GM10266 (cell line): ENCODE measurements at regions not wholly inside any gene's neighbourhood (a gene's known extent, or its start where the extent isn't known, plus 50 kb on each side); places are given as distances from the start of the nearest gene placed in this dataset.

Experiments
- DNase-seq: peaks from one replicate; pipeline ENCODE4 v3.0.0; 2012; ENCODE audit errors: extremely low spot score
- TF ChIP-seq, protein P1 (sequence below): IDR thresholded peaks from 2 replicates; pipeline ENCODE4 v1.5.1; 2012; ENCODE audit warnings: mild to moderate bottlenecking, low read depth; ENCODE audit not compliant: control insufficient read depth, insufficient read depth; ENCODE audit errors: missing control alignments

DNA sequence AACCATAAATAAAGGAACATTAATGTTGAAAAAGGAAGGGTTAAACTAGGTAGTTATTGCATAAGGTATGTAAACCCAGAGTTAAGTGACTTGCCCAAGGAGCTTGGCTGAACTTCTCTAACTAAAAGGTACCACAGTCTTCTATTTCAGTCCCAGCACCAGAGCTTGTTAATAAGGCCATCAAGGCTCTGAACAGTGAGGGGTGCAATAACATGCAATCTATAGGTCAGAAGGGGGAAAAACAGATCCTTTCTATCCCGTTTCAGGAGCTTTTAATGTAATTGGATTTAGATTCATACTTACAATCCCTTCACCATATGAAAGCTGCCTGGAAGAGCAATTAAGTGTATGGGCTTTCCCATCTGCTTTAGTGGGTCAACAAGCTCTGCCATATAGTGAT, 441.5 kb upstream of the SPRY2 start:
- TF ChIP-seq, protein P1, sequence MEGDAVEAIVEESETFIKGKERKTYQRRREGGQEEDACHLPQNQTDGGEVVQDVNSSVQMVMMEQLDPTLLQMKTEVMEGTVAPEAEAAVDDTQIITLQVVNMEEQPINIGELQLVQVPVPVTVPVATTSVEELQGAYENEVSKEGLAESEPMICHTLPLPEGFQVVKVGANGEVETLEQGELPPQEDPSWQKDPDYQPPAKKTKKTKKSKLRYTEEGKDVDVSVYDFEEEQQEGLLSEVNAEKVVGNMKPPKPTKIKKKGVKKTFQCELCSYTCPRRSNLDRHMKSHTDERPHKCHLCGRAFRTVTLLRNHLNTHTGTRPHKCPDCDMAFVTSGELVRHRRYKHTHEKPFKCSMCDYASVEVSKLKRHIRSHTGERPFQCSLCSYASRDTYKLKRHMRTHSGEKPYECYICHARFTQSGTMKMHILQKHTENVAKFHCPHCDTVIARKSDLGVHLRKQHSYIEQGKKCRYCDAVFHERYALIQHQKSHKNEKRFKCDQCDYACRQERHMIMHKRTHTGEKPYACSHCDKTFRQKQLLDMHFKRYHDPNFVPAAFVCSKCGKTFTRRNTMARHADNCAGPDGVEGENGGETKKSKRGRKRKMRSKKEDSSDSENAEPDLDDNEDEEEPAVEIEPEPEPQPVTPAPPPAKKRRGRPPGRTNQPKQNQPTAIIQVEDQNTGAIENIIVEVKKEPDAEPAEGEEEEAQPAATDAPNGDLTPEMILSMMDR, result no peak
- no peak for DNase-seq

GRCh38 chr13:80778297-80778696, 437.4 kb upstream of the SPRY2 start:
- TF ChIP-seq, protein P1, result no peak
- no peak for DNase-seq

GRCh38 chr13:80757694-80758093, 416.8 kb upstream of the SPRY2 start:
- TF ChIP-seq, protein P1, result no peak
- DNase-seq, result no peak

- no peak for DNase-seq
These were observed 415.0 kb upstream of the SPRY2 start for GRCh38 chr13:80755910-80756309.

GRCh38 chr13:80754441-80754840, 413.5 kb upstream of the SPRY2 start:
- DNase-seq, result no peak
- TF ChIP-seq, protein P1, result no peak

More at GRCh38 chr13:80755910-80756309, 415.0 kb upstream of the SPRY2 start:
- TF ChIP-seq, protein P1, result no peak

DNA sequence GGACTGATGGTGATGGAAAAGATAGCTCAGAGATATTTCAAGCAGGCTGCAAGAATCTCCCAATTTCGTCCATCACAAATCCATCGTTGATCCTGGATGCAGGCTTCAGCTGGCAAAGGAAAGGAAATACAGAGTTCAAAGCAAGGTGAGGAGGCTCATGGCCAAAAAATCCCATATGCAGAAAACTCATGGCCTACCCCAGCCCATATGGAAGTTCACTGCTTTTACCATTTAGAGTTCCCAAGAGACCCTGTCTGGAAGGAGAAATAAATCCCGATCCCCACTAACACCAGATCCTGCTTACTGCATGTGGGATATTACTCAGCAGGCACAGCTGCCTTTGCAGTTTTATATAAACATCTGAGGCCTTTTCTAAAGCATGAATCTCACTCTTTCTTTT, 412.9 kb upstream of the SPRY2 start:
- TF ChIP-seq, protein P1, result no peak
- DNase-seq, result no peak

GRCh38 chr13:80751854-80752253, 410.9 kb upstream of the SPRY2 start:
- TF ChIP-seq, protein P1, result no peak

More at GRCh38 chr13:80751854-80752253, 410.9 kb upstream of the SPRY2 start:
- no peak for DNase-seq
